GM13977 (cell line): ENCODE measurements at regions not wholly inside any gene's neighbourhood (a gene's known extent, or its start where the extent isn't known, plus 50 kb on each side); places are given as distances from the start of the nearest gene placed in this dataset.
"Not testable (repeated sequence)": the region's sequence is repeated elsewhere in the genome, so short reads cannot be mapped to it uniquely, and the experiment has no call there.

Source experiments
- DNase-seq: peaks from one replicate; pipeline ENCODE4 v3.0.0; 2012; ENCODE audit warnings: low spot score
- CTCF ChIP-seq: IDR thresholded peaks from 2 replicates; pipeline ENCODE4 v1.5.1; 2012; ENCODE audit warnings: mild to moderate bottlenecking, control low read depth; ENCODE audit not compliant: insufficient read depth; ENCODE audit errors: extremely low read depth, missing control alignments
- in situ Hi-C: fragments of 300-500 bp; cut with MboI; formaldehyde crosslinking; loops from one replicate; pipeline ENCODE4 v1.12.0; 2022; ENCODE audit warnings: low sequenced_read_pairs, low pct_unique_long_range_greater_than_20kb, mixed read lengths, inconsistent platforms; ENCODE audit not compliant: unreplicated experiment

- in situ Hi-C loops = no loop called here
- TF ChIP-seq CTCF = no peak
- no peak for DNase-seq
Measured at GRCh38 chr17:54191261-54191660, 368.5 kb downstream of the KIF2B start.

GRCh38 chr17:54194268-54194667 is 371.5 kb downstream of the KIF2B start:
- in situ Hi-C loops = no loop called here
- no peak for TF ChIP-seq CTCF

DNA sequence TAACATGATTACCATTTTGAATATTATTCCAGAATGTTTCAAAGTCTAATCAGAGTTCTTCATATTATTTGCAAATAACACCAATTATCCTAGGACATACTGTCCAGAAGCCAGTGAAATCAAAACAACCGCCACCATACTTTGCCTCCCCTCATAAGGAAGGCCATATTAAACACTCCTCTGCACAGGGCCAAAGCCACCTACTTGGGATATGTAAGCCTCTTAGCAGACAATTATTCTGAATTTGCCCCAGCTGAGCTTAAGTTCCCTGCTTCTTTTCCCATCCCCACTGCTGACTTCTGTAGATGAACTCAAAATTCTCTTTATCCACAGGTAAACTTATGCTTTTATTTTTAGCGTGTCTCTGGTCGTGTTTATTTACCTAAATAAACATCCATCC is 374.0 kb downstream of the KIF2B start:
- no peak for TF ChIP-seq CTCF
- in situ Hi-C loops = no loop called here

More at GRCh38 chr17:54194268-54194667, 371.5 kb downstream of the KIF2B start:
- no peak for DNase-seq

GRCh38 chr17:54201380-54201779 is 378.7 kb downstream of the KIF2B start:
- DNase-seq, in situ Hi-C loops: not testable (repeated sequence)

More for the DNA sequence above, 374.0 kb downstream of the KIF2B start:
- no peak for DNase-seq

DNA sequence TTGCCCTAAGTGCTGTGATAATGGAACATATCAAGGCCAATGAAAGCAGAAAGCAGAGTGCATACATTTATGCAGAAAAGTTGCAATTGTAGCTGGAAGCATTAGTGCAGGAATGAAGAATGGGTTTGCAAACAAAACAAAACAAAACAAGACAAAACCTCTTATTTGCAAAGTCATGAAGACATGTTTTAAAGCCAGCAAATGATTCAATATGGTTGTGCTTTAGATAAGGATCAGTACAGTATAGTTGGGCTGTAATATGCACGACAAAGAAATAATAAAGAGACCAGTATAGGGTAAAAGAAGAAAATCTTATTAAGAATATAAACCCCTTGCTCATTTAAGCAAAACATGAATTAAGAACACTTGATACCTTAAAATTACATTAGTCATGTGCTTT is 398.1 kb downstream of the KIF2B start:
- no peak for TF ChIP-seq CTCF
- in situ Hi-C loops = no loop called here
- DNase-seq = no peak

- no peak for DNase-seq
- in situ Hi-C loops = no loop called here
- TF ChIP-seq CTCF = no peak
Measured at GRCh38 chr17:54221499-54221898, 398.8 kb downstream of the KIF2B start.

GRCh38 chr17:54235571-54235970 is 412.8 kb downstream of the KIF2B start:
- in situ Hi-C loops = no loop called here
- no peak for DNase-seq
- no peak for TF ChIP-seq CTCF
